Neuronal stem cell (in vitro differentiated cells): ENCODE measurements at regions not wholly inside any gene's neighbourhood (a gene's known extent, or its start where the extent isn't known, plus 50 kb on each side); places are given as distances from the start of the nearest gene placed in this dataset.
A peak's percentile ranks its signal among the peaks of the same experiment; 100 is the strongest.

Experiments
- DNase-seq: peaks from one replicate; pipeline ENCODE4 v3.0.0-alpha.2; 2013; ENCODE audit warnings: low spot score
- H2AFZ ChIP-seq: one replicate; pipeline ENCODE4 v1.6.1; 2013; ENCODE audit warnings: mild to moderate bottlenecking, low read length, inconsistent platforms
- H2AK5ac ChIP-seq: 2 replicates; pipeline ENCODE4 v1.6.1; 2013; ENCODE audit warnings: low read depth, mild to moderate bottlenecking, inconsistent platforms, low read length, moderate library complexity, mixed read lengths
- H2BK120ac ChIP-seq: 2 replicates; pipeline ENCODE4 v1.6.1; 2013; ENCODE audit warnings: low read depth, mild to moderate bottlenecking, inconsistent platforms, low read length, moderate library complexity, mixed read lengths
- H2BK12ac ChIP-seq: one replicate; pipeline ENCODE4 v1.6.1; 2013; ENCODE audit warnings: low read length, inconsistent platforms
- H2BK15ac ChIP-seq: 2 replicates; pipeline ENCODE4 v1.6.1; 2013; ENCODE audit warnings: mild to moderate bottlenecking, low read length, inconsistent platforms, mixed read lengths
- H2BK5ac ChIP-seq: one replicate; pipeline ENCODE4 v1.6.1; 2013; ENCODE audit warnings: inconsistent platforms, mild to moderate bottlenecking, low read length, moderate library complexity
- H3K14ac ChIP-seq: one replicate; pipeline ENCODE4 v1.6.1; 2013; ENCODE audit warnings: low read length, inconsistent platforms
- H3K18ac ChIP-seq: 2 replicates; pipeline ENCODE4 v1.6.1; 2013; ENCODE audit warnings: low read length, inconsistent platforms
- H3K23ac ChIP-seq: 2 replicates; pipeline ENCODE4 v1.6.1; 2013; ENCODE audit warnings: low read depth, mild to moderate bottlenecking, mixed read lengths, low read length, inconsistent platforms; ENCODE audit not compliant: poor library complexity
- H3K27ac ChIP-seq: replicated peaks from 3 replicates; pipeline ENCODE4 v1.5.1; 2013; ENCODE audit warnings: low read length, inconsistent platforms
- H3K27me3 ChIP-seq, 3 experiments: 2 replicates each; pipeline ENCODE4 v1.6.1; 2013; ENCODE audit warnings: low read length in 3 of 3, mild to moderate bottlenecking in 2 of 3, inconsistent platforms in 1 of 3, low read depth in 1 of 3, mixed read lengths in 1 of 3, moderate library complexity in 1 of 3; ENCODE audit not compliant: control insufficient read depth in 3 of 3, insufficient read depth in 3 of 3
- H3K36me3 ChIP-seq, 2 donors: replicated peaks in 1 of 2; 2 replicates each; pipeline ENCODE4 v1.6.1; 2013; ENCODE audit warnings: low read length in 2 of 2; ENCODE audit not compliant: control insufficient read depth in 2 of 2, insufficient read depth in 2 of 2
- H3K4ac ChIP-seq: 2 replicates; pipeline ENCODE4 v1.6.1; 2013; ENCODE audit warnings: inconsistent platforms, mild to moderate bottlenecking, low read length, moderate library complexity
- H3K4me1 ChIP-seq, 2 donors: 1 replicate in 1 of 2; 2 replicates in 1 of 2; pipeline ENCODE4 v1.6.1; 2013; ENCODE audit warnings: low read length in 2 of 2, low read depth in 1 of 2; ENCODE audit not compliant: control insufficient read depth in 2 of 2, insufficient read depth in 1 of 2
- H3K4me2 ChIP-seq: one replicate; pipeline ENCODE4 v1.6.1; 2013; ENCODE audit warnings: mild to moderate bottlenecking, low read length, inconsistent platforms; ENCODE audit not compliant: insufficient read depth, poor library complexity, severe bottlenecking
- H3K4me3 ChIP-seq, 2 donors: 2 replicates each; pipeline ENCODE4 v1.5.1; 2013; ENCODE audit warnings: low read length in 2 of 2, mild to moderate bottlenecking in 2 of 2, inconsistent platforms in 1 of 2, moderate library complexity in 1 of 2
- H3K79me1 ChIP-seq: one replicate; pipeline ENCODE4 v1.6.1; 2013; ENCODE audit warnings: low read depth, mild to moderate bottlenecking, inconsistent platforms, low read length, moderate library complexity
- H3K9ac ChIP-seq: one replicate; pipeline ENCODE4 v1.6.1; 2013; ENCODE audit warnings: mild to moderate bottlenecking, low read depth, low read length, inconsistent platforms; ENCODE audit not compliant: poor library complexity
- H3K9me3 ChIP-seq, 2 donors: replicated peaks in 1 of 2; 2 replicates each; pipeline versions ENCODE3 to v1.6.1; 2013; ENCODE audit warnings: low read length in 2 of 2, mild to moderate bottlenecking in 2 of 2, inconsistent platforms in 1 of 2, low read depth in 1 of 2, mixed read lengths in 1 of 2, moderate library complexity in 1 of 2; ENCODE audit not compliant: control insufficient read depth in 2 of 2, insufficient read depth in 1 of 2
- H4K8ac ChIP-seq: one replicate; pipeline ENCODE4 v1.6.1; 2013; ENCODE audit warnings: low read depth, mild to moderate bottlenecking, inconsistent platforms, low read length, moderate library complexity
- H4K91ac ChIP-seq: one replicate; pipeline ENCODE4 v1.6.1; 2013; ENCODE audit warnings: low read length, low read depth, mild to moderate bottlenecking, inconsistent platforms; ENCODE audit not compliant: poor library complexity
- WGBS, 2 donors: extraction: QIAGEN DNeasy Blood & Tissue Kit; methylation state at CpG; one replicate each; pipeline ENCODE4 v1.1.7; 2013; ENCODE audit warnings: missing lambda C conversion rate in 2 of 2, mixed read lengths in 1 of 2; ENCODE audit not compliant: insufficient read length in 2 of 2, insufficient replicate concordance in 1 of 2; ENCODE audit errors: extremely low coverage in 2 of 2; 5-methylcytosine and 5-hydroxymethylcytosine counted together

GRCh38 chr16:14002416-14002990 lies 68.6 kb upstream of the MRTFB start:
- H4K91ac ChIP-seq: no peak overlapping the region
- H3K4ac ChIP-seq: no peak overlapping the region
- peak overlapping the region in 1 of 2 donors; percentile 38 for H3K4me3 ChIP-seq
- H3K9me3 ChIP-seq: peaks cover 0 to 6% of the 10 kb centered on the region in 2 donors
- peak overlapping the region; percentile 45 for H3K4me2 ChIP-seq
- H3K79me1 ChIP-seq: no peaks in the 10 kb centered on the region
- WGBS, 2 donors: no CpG with 5 or more reads among the region's 13 CpGs
- no peak overlapping the region for H2BK5ac ChIP-seq
- peak overlapping the region; percentile 84 for H2AFZ ChIP-seq
- H4K8ac ChIP-seq: no peak overlapping the region
- no peaks in the 10 kb centered on the region for H3K36me3 ChIP-seq
- H3K9ac ChIP-seq: no peak overlapping the region
- no peak overlapping the region for H3K18ac ChIP-seq
- H2AK5ac ChIP-seq: no peak overlapping the region
- H3K4me1 ChIP-seq: peaks cover 21 to 22% of the 10 kb centered on the region in 2 donors
- no peak overlapping the region for H3K23ac ChIP-seq
- H3K14ac ChIP-seq: no peak overlapping the region
- peak overlapping the region; percentile 83 for H3K27ac ChIP-seq
- DNase-seq: no peak
- no peak overlapping the region for H2BK120ac ChIP-seq
- H2BK15ac ChIP-seq: no peak overlapping the region
- no peaks in the 10 kb centered on the region for H3K27me3 ChIP-seq
- H2BK12ac ChIP-seq: no peak overlapping the region

GRCh38 chr16:14003074-14003570 lies 68.0 kb upstream of the MRTFB start:
- H3K23ac ChIP-seq: no peak overlapping the region
- peak overlapping the region; percentile 83 for H3K27ac ChIP-seq
- H2BK120ac ChIP-seq: no peak overlapping the region
- peak overlapping the region; percentile 45 for H3K4me2 ChIP-seq
- peaks cover 0 to 6% of the 10 kb centered on the region in 2 donors for H3K9me3 ChIP-seq
- peak overlapping the region in 1 of 2 donors; percentile 38 for H3K4me3 ChIP-seq
- WGBS, 2 donors: no CpG with 5 or more reads among the region's 15 CpGs
- no peak overlapping the region for H2BK12ac ChIP-seq
- H3K4me1 ChIP-seq: peaks cover 21 to 22% of the 10 kb centered on the region in 2 donors
- no peak overlapping the region for H2BK15ac ChIP-seq
- H3K36me3 ChIP-seq: no peaks in the 10 kb centered on the region
- no peaks in the 10 kb centered on the region for H3K79me1 ChIP-seq
- H3K14ac ChIP-seq: no peak overlapping the region
- no peak overlapping the region for H2AK5ac ChIP-seq
- H4K91ac ChIP-seq: no peak overlapping the region
- no peak overlapping the region for H4K8ac ChIP-seq
- peak overlapping the region; percentile 68 for H2BK5ac ChIP-seq
- H3K27me3 ChIP-seq: no peaks in the 10 kb centered on the region
- H3K4ac ChIP-seq: no peak overlapping the region
- peak overlapping the region; percentile 6 for H3K9ac ChIP-seq
- peak overlapping the region; percentile 84 for H2AFZ ChIP-seq
- H3K18ac ChIP-seq: peak overlapping the region; percentile 72
- DNase-seq: peak; percentile 73

GRCh38 chr16:14004031-14004728 lies 66.9 kb upstream of the MRTFB start:
- H3K36me3 ChIP-seq: no peaks in the 10 kb centered on the region
- no peak overlapping the region for H3K14ac ChIP-seq
- peak overlapping the region; percentile 81 for H2AFZ ChIP-seq
- peaks cover 0 to 6% of the 10 kb centered on the region in 2 donors for H3K9me3 ChIP-seq
- no CpG with 5 or more reads among the region's 13 CpGs for WGBS, 2 donors
- no peak overlapping the region for H3K4me3 ChIP-seq
- H2AK5ac ChIP-seq: peak overlapping the region; percentile 91
- no peak overlapping the region for H3K23ac ChIP-seq
- H3K27ac ChIP-seq: peak overlapping the region; percentile 83
- H3K4me1 ChIP-seq: peaks cover 21 to 22% of the 10 kb centered on the region in 2 donors
- peak overlapping the region; percentile 74 for H2BK120ac ChIP-seq
- H3K4me2 ChIP-seq: no peak overlapping the region
- H3K79me1 ChIP-seq: no peaks in the 10 kb centered on the region
- no peaks in the 10 kb centered on the region for H3K27me3 ChIP-seq
- H3K18ac ChIP-seq: peak overlapping the region; percentile 86
- H2BK5ac ChIP-seq: peak overlapping the region; percentile 4
- peak overlapping the region; percentile 33 for H2BK12ac ChIP-seq
- no peak overlapping the region for H3K9ac ChIP-seq
- peak overlapping the region; percentile 19 for H4K8ac ChIP-seq
- DNase-seq: no peak
- peak overlapping the region; percentile 93 for H2BK15ac ChIP-seq
- H3K4ac ChIP-seq: no peak overlapping the region
- H4K91ac ChIP-seq: peak overlapping the region; percentile 16

- Histone ChIP-seq H3K4me3 (no peak overlapping the region), H3K27me3 (no peaks in the 10 kb centered on the region), H2AK5ac (peak overlapping the region; percentile 91), H3K9ac (no peak overlapping the region), H2BK5ac (peak overlapping the region; percentile 4), H3K18ac (peak overlapping the region; percentile 86), H4K91ac (no peak overlapping the region), H3K4me1 (peaks cover 21 to 24% of the 10 kb centered on the region in 2 donors), H3K23ac (no peak overlapping the region), H2BK12ac (peak overlapping the region; percentile 33), H3K27ac (no peak overlapping the region), H3K79me1 (no peaks in the 10 kb centered on the region), H3K4ac (no peak overlapping the region), H3K14ac (peak overlapping the region; percentile 39), H2BK120ac (peak overlapping the region; percentile 74), H2BK15ac (peak overlapping the region; percentile 93), H3K9me3 (peaks cover 0 to 6% of the 10 kb centered on the region in 2 donors), H4K8ac (no peak overlapping the region), H2AFZ (peak overlapping the region; percentile 81), H3K4me2 (no peak overlapping the region), H3K36me3 (no peaks in the 10 kb centered on the region)
- WGBS, 2 donors: no CpG with 5 or more reads among the region's 2 CpGs
- DNase-seq: no peak
These were observed 66.3 kb upstream of the MRTFB start for GRCh38 chr16:14004729-14005315.
